ENCODE measurements at regions not wholly inside any gene's neighbourhood (a gene's known extent, or its start where the extent isn't known, plus 50 kb on each side); places are given as distances from the start of the nearest gene placed in this dataset.
"Not testable (repeated sequence)": the region's sequence is repeated elsewhere in the genome, so short reads cannot be mapped to it uniquely, and the experiment has no call there.

GRCh38 chr10:20481054-20481453 lies 416.1 kb downstream of the NEBL start:
- DNase-seq (ENCODE audit: low read depth) = no peak
- TF ChIP-seq CTCF (IDR thresholded peaks at IDR 0.05; ENCODE audit: insufficient read depth, low read depth, low read length) = no peak
- ChIA-PET POLR2A (no interaction called here), CTCF (no interaction called here)
- Histone ChIP-seq H3K27me3 (ENCODE audit: control insufficient read depth, insufficient read depth, low read length) (no peaks in the 10 kb centered on the region), H3K4me3 (ENCODE audit: low read depth, low read length) (no peak overlapping the region), H3K36me3 (ENCODE audit: control insufficient read depth, insufficient read depth, low read length) (no peaks in the 10 kb centered on the region)

DNA sequence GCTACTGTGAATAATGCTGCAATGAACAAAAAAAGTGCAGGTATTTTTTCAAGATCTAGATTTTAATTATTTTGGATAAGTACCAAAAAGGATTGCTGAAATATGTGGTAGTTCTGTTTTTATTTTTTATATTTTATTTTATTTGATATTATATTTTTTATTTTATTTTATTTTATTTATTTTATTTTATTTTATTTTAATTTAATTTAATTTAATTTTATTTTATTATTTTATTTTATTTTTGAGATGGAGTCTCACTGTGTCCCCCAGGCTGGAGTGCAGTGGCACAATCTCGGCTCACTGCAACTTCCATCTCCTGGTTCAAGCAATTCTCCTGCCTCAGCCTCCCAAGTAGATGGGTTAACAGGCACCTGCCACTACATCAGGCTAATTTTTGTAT lies 416.5 kb downstream of the NEBL start:
- H3K4me3 ChIP-seq (ENCODE audit: low read depth, low read length); POLR2A ChIA-PET; CTCF ChIA-PET: not testable (repeated sequence)

GRCh38 chr10:20474064-20474463 lies 423.0 kb downstream of the NEBL start:
- Histone ChIP-seq H3K27me3 (ENCODE audit: control insufficient read depth, insufficient read depth, low read length) (no peaks in the 10 kb centered on the region), H3K36me3 (ENCODE audit: control insufficient read depth, insufficient read depth, low read length) (no peaks in the 10 kb centered on the region), H3K4me3 (ENCODE audit: low read depth, low read length) (no peak overlapping the region)
- POLR2A ChIA-PET = no interaction called here
- CTCF ChIA-PET = no interaction called here
- DNase-seq (ENCODE audit: low read depth) = no peak
- no peak for TF ChIP-seq CTCF (IDR thresholded peaks at IDR 0.05; ENCODE audit: insufficient read depth, low read depth, low read length)

More for the DNA sequence above, 416.5 kb downstream of the NEBL start:
- H3K36me3 ChIP-seq (ENCODE audit: control insufficient read depth, insufficient read depth, low read length); H3K27me3 ChIP-seq (ENCODE audit: control insufficient read depth, insufficient read depth, low read length); DNase-seq (ENCODE audit: low read depth): not testable (repeated sequence)

GRCh38 chr10:20473023-20473760 lies 423.9 kb downstream of the NEBL start:
- no peak for DNase-seq (ENCODE audit: low read depth)
- no peaks in the 10 kb centered on the region for H3K27me3 ChIP-seq (ENCODE audit: control insufficient read depth, insufficient read depth, low read length)
- H3K36me3 ChIP-seq (ENCODE audit: control insufficient read depth, insufficient read depth, low read length) = no peaks in the 10 kb centered on the region
- ChIA-PET CTCF (no interaction called here), POLR2A (no interaction called here)
- H3K4me3 ChIP-seq (ENCODE audit: low read depth, low read length) = no peak overlapping the region
- TF ChIP-seq CTCF (IDR thresholded peaks at IDR 0.05; ENCODE audit: insufficient read depth, low read depth, low read length) = no peak

- Histone ChIP-seq H3K36me3 (ENCODE audit: control insufficient read depth, insufficient read depth, low read length) (no peaks in the 10 kb centered on the region), H3K4me3 (ENCODE audit: low read depth, low read length) (no peak overlapping the region), H3K27me3 (ENCODE audit: control insufficient read depth, insufficient read depth, low read length) (no peaks in the 10 kb centered on the region)
- DNase-seq (ENCODE audit: low read depth) = no peak
- POLR2A ChIA-PET = no interaction called here
- CTCF ChIA-PET = no interaction called here
- no peak for TF ChIP-seq CTCF (IDR thresholded peaks at IDR 0.05; ENCODE audit: insufficient read depth, low read depth, low read length)
Measured at GRCh38 chr10:20466731-20467130, 430.4 kb downstream of the NEBL start.

GRCh38 chr10:20457649-20458048 lies 439.5 kb downstream of the NEBL start:
- Histone ChIP-seq H3K27me3 (ENCODE audit: control insufficient read depth, insufficient read depth, low read length) (no peaks in the 10 kb centered on the region), H3K4me3 (ENCODE audit: low read depth, low read length) (no peak overlapping the region), H3K36me3 (ENCODE audit: control insufficient read depth, insufficient read depth, low read length) (no peaks in the 10 kb centered on the region)
- CTCF ChIA-PET = no interaction called here
- DNase-seq (ENCODE audit: low read depth) = no peak
- POLR2A ChIA-PET = no interaction called here
- TF ChIP-seq CTCF (IDR thresholded peaks at IDR 0.05; ENCODE audit: insufficient read depth, low read depth, low read length) = no peak
